Liver (tissue), 7 donors: ENCODE measurements at regions not wholly inside any gene's neighbourhood (a gene's known extent, or its start where the extent isn't known, plus 50 kb on each side); places are given as distances from the start of the nearest gene placed in this dataset.

Experiments
- DNase-seq: peaks from one replicate; pipeline ENCODE4 v3.0.0-alpha.2; 2017; ENCODE audit warnings: low spot score
- H3K27ac ChIP-seq, 2 donors: one replicate each; pipeline ENCODE4 v1.7.0; 2013; ENCODE audit warnings: inconsistent platforms in 2 of 2, low read length in 2 of 2, control low read depth in 1 of 2, low read depth in 1 of 2, mild to moderate bottlenecking in 1 of 2
- H3K27me3 ChIP-seq, 4 donors: one replicate each; pipeline versions ENCODE4 v1.6.1 to v1.7.0; 2013; ENCODE audit warnings: low read length in 3 of 4, inconsistent platforms in 1 of 4, mild to moderate bottlenecking in 1 of 4, moderate library complexity in 1 of 4; ENCODE audit not compliant: control insufficient read depth in 4 of 4, insufficient read depth in 4 of 4
- H3K36me3 ChIP-seq, 4 donors: one replicate each; pipeline versions ENCODE4 v1.6.1 to v1.7.0; 2013; ENCODE audit warnings: low read length in 3 of 4, mild to moderate bottlenecking in 3 of 4, low read depth in 1 of 4, moderate library complexity in 1 of 4; ENCODE audit not compliant: control insufficient read depth in 4 of 4, insufficient read depth in 3 of 4
- H3K4me1 ChIP-seq, 4 donors: one replicate each; pipeline versions ENCODE4 v1.6.1 to v1.7.0; 2013; ENCODE audit warnings: low read length in 3 of 4, mild to moderate bottlenecking in 3 of 4, moderate library complexity in 1 of 4; ENCODE audit not compliant: control insufficient read depth in 4 of 4, insufficient read depth in 4 of 4
- H3K4me3 ChIP-seq, 3 donors: one replicate each; pipeline versions ENCODE4 v1.6.1 to v1.7.0; 2013; ENCODE audit warnings: low read length in 3 of 3, control low read depth in 1 of 3, low read depth in 1 of 3, mild to moderate bottlenecking in 1 of 3
- H3K9ac ChIP-seq, 2 donors: one replicate each; pipeline ENCODE4 v1.7.0; 2013; ENCODE audit warnings: low read length in 2 of 2, mild to moderate bottlenecking in 2 of 2, moderate library complexity in 2 of 2, control low read depth in 1 of 2, low read depth in 1 of 2
- H3K9me3 ChIP-seq, 4 donors: one replicate each; pipeline versions ENCODE4 v1.6.1 to v1.7.0; 2013; ENCODE audit warnings: low read length in 3 of 4; ENCODE audit not compliant: control insufficient read depth in 4 of 4
- FOXA2 ChIP-seq: IDR thresholded peaks from 2 replicates; pipeline ENCODE4 v1.6.1; 2016; ENCODE audit warnings: antibody characterized with exemption
- HNF4G ChIP-seq: IDR thresholded peaks from 2 replicates; pipeline ENCODE4 v1.6.1; 2016; ENCODE audit warnings: antibody characterized with exemption
- NR2F2 ChIP-seq: IDR thresholded peaks from 2 replicates; pipeline ENCODE4 v1.6.1; 2016; ENCODE audit warnings: antibody characterized with exemption
- RAD21 ChIP-seq, 2 donors: IDR thresholded peaks; 2 replicates each; pipeline ENCODE4 v1.6.1; 2016; ENCODE audit warnings: antibody characterized with exemption in 2 of 2, mild to moderate bottlenecking in 2 of 2
- RXRA ChIP-seq, 2 donors: IDR thresholded peaks; 2 replicates each; pipeline ENCODE4 v1.6.1; 2017 to 2018; ENCODE audit warnings: antibody characterized with exemption in 2 of 2, mild to moderate bottlenecking in 1 of 2
- WGBS: extraction: QIAGEN DNeasy Blood & Tissue Kit; methylation state at CpG from one replicate; pipeline ENCODE4 v1.1.7; 2013; 5-methylcytosine and 5-hydroxymethylcytosine counted together
- TF ChIP-seq, protein P1 (sequence below): IDR thresholded peaks from 2 replicates; pipeline ENCODE4 v1.6.1; 2016; ENCODE audit warnings: antibody characterized with exemption, mild to moderate bottlenecking
- TF ChIP-seq, protein P2 (sequence below): IDR thresholded peaks from 2 replicates; pipeline ENCODE4 v1.6.1; 2016; ENCODE audit warnings: antibody characterized with exemption
- donor health status: healthy.
- donor health status: healthy.
- donor health status: healthy.
- donor health status: healthy.

DNA sequence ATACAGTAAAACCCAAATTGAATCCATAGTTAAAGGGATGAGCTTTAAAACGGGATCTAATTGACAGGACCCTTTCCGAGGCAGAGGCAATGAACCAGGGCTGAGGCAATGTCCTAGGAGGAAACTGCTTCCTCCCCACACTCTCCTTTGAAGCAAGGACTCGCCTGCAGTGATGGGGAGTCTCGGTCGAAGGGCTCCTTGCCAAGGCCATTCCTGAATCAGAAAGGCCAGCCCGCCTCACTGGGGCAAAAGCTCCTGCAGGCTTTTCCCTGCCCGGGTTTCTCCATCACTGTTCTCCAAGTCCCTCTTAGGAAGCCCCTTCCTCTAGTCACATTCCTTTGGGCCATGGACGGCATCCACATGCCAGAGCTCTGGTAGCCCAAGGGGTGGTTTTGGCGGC lies 132.0 kb downstream of the RBFOX3 start:
- whole genome bisulfite sequencing: 62% methylated on average over 9 of the region's 9 CpGs
- H3K27me3 ChIP-seq: peaks cover 0 to 7% (median 1%) of the 10 kb centered on the region in 4 donors
- TF ChIP-seq RAD21 (IDR thresholded peaks at IDR 0.05) (no peak), NR2F2 (no peak), HNF4G (no peak), FOXA2 (no peak)

DNA sequence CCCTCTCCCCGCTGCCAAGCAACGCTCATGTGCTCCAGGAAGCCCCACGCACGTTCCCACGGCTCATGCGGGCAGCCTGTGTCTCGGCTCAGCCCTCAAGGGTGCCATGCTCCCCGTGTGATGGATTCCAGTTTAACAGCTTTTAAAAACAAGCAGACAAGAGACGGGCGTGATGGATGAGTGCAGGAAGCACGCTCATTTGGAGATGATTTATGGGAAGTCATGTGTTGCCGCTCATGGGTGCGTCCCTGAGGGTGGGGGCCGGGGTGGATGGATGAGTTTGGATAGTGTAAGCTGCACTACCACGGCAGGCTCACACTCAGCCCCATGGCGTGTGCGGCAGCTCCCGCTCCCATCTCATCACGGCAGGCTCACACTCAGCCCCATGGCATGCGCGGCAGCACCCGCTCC lies 132.8 kb downstream of the RBFOX3 start:
- DNase-seq: no peak
- H3K4me1 ChIP-seq: no peaks in the 10 kb centered on the region
- no peak overlapping the region for H3K27ac ChIP-seq
- H3K4me3 ChIP-seq: no peak overlapping the region
- TF ChIP-seq, protein P1, sequence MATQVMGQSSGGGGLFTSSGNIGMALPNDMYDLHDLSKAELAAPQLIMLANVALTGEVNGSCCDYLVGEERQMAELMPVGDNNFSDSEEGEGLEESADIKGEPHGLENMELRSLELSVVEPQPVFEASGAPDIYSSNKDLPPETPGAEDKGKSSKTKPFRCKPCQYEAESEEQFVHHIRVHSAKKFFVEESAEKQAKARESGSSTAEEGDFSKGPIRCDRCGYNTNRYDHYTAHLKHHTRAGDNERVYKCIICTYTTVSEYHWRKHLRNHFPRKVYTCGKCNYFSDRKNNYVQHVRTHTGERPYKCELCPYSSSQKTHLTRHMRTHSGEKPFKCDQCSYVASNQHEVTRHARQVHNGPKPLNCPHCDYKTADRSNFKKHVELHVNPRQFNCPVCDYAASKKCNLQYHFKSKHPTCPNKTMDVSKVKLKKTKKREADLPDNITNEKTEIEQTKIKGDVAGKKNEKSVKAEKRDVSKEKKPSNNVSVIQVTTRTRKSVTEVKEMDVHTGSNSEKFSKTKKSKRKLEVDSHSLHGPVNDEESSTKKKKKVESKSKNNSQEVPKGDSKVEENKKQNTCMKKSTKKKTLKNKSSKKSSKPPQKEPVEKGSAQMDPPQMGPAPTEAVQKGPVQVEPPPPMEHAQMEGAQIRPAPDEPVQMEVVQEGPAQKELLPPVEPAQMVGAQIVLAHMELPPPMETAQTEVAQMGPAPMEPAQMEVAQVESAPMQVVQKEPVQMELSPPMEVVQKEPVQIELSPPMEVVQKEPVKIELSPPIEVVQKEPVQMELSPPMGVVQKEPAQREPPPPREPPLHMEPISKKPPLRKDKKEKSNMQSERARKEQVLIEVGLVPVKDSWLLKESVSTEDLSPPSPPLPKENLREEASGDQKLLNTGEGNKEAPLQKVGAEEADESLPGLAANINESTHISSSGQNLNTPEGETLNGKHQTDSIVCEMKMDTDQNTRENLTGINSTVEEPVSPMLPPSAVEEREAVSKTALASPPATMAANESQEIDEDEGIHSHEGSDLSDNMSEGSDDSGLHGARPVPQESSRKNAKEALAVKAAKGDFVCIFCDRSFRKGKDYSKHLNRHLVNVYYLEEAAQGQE: no peak
- TF ChIP-seq RXRA (IDR thresholded peaks at IDR 0.05): no peak
- H3K36me3 ChIP-seq: no peaks in the 10 kb centered on the region
- H3K9me3 ChIP-seq: no peaks in the 10 kb centered on the region
- no peak overlapping the region for H3K9ac ChIP-seq
- WGBS: 68% methylated on average over 22 of the region's 22 CpGs
- H3K27me3 ChIP-seq: peaks cover 0 to 7% (median 1%) of the 10 kb centered on the region in 4 donors

More for the DNA sequence above, 132.0 kb downstream of the RBFOX3 start:
- no peak overlapping the region for H3K27ac ChIP-seq
- no peak overlapping the region for H3K9ac ChIP-seq
- no peak for DNase-seq
- H3K9me3 ChIP-seq: no peaks in the 10 kb centered on the region
- H3K4me1 ChIP-seq: no peaks in the 10 kb centered on the region
- H3K36me3 ChIP-seq: no peaks in the 10 kb centered on the region
- H3K4me3 ChIP-seq: no peak overlapping the region

DNA sequence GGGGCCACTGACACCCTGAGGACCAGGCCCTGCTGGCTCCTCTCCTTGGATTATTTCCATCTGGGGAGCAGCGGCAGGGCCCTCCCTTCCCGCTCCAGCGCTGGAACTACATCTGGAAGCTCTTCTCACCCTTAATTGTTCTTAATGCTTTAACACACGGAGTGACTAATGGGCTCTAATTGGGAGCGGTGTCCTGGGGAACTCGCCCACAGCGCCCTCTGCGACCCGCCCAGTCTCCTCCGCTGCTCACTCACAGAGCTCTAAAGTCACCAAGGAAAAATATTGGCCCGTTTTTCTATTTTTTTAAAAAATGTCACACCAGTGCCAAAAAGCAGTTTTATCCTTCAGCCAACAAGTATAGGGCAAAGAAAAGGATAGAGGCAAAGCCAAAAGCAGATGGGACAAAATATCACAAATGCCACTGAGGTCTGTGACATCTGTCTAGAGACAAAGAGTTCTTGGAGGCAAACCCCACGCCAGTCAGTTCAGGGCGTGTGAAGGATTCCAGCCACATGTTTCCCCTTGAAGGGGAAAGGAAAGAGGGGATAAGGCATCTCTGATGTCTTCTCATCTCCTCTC lies 134.7 kb downstream of the RBFOX3 start:
- H3K36me3 ChIP-seq: no peaks in the 10 kb centered on the region
- no peak for DNase-seq
- peaks cover 0 to 7% (median 1%) of the 10 kb centered on the region in 4 donors for H3K27me3 ChIP-seq
- no peaks in the 10 kb centered on the region for H3K9me3 ChIP-seq
- 43% methylated on average over 13 of the region's 13 CpGs for WGBS
- no peaks in the 10 kb centered on the region for H3K4me1 ChIP-seq
- no peak overlapping the region for H3K27ac ChIP-seq
- TF ChIP-seq, protein P2, sequence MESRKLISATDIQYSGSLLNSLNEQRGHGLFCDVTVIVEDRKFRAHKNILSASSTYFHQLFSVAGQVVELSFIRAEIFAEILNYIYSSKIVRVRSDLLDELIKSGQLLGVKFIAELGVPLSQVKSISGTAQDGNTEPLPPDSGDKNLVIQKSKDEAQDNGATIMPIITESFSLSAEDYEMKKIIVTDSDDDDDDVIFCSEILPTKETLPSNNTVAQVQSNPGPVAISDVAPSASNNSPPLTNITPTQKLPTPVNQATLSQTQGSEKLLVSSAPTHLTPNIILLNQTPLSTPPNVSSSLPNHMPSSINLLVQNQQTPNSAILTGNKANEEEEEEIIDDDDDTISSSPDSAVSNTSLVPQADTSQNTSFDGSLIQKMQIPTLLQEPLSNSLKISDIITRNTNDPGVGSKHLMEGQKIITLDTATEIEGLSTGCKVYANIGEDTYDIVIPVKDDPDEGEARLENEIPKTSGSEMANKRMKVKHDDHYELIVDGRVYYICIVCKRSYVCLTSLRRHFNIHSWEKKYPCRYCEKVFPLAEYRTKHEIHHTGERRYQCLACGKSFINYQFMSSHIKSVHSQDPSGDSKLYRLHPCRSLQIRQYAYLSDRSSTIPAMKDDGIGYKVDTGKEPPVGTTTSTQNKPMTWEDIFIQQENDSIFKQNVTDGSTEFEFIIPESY: no peak
- TF ChIP-seq RAD21 (IDR thresholded peaks at IDR 0.05): no peak
- TF ChIP-seq HNF4G: no peak
- no peak overlapping the region for H3K9ac ChIP-seq
- H3K4me3 ChIP-seq: no peak overlapping the region
